Liver (tissue), 3 donors: ENCODE measurements at regions not wholly inside any gene's neighbourhood (a gene's known extent, or its start where the extent isn't known, plus 50 kb on each side); places are given as distances from the start of the nearest gene placed in this dataset.

Source experiments
- CTCF ChIP-seq: fragments of 150-350 bp; IDR thresholded peaks from 2 replicates; pipeline ENCODE4 v1.5.1; 2017; ENCODE audit warnings: improper control_type of control experiment, low read depth, low read length; ENCODE audit not compliant: missing input control
- JUND ChIP-seq, 2 donors: IDR thresholded peaks; 2 replicates each; pipeline ENCODE4 v1.6.1; 2016; ENCODE audit warnings: antibody characterized with exemption in 2 of 2
- REST ChIP-seq: IDR thresholded peaks from 2 replicates; pipeline ENCODE4 v1.6.1; 2016; ENCODE audit warnings: antibody characterized with exemption, mild to moderate bottlenecking
- donor health status: healthy.
- donor health status: healthy.

GRCh38 chr10:106083572-106083971 lies 1080.9 kb downstream of the SORCS1 start:
- no peak for TF ChIP-seq CTCF
- TF ChIP-seq JUND (IDR thresholded peaks at IDR 0.05): no peak
- TF ChIP-seq REST: no peak
